Fibroblast of pulmonary artery (primary cell): ENCODE measurements at regions not wholly inside any gene's neighbourhood (a gene's known extent, or its start where the extent isn't known, plus 50 kb on each side); places are given as distances from the start of the nearest gene placed in this dataset.

Experiments
- DNase-seq: peaks from one replicate; pipeline ENCODE4 v3.0.0-alpha.2; 2010; ENCODE audit warnings: low read depth
- H3K4me3 ChIP-seq: replicated peaks from 2 replicates; pipeline ENCODE4 v1.5.1; 2011; ENCODE audit warnings: low read depth, mild to moderate bottlenecking, control low read depth, low read length, moderate library complexity
- TF ChIP-seq, protein P1 (sequence below): IDR thresholded peaks from 2 replicates; pipeline ENCODE4 v1.5.1; 2011; ENCODE audit warnings: mild to moderate bottlenecking, control low read depth, low read length, inconsistent platforms; ENCODE audit errors: missing control alignments

DNA sequence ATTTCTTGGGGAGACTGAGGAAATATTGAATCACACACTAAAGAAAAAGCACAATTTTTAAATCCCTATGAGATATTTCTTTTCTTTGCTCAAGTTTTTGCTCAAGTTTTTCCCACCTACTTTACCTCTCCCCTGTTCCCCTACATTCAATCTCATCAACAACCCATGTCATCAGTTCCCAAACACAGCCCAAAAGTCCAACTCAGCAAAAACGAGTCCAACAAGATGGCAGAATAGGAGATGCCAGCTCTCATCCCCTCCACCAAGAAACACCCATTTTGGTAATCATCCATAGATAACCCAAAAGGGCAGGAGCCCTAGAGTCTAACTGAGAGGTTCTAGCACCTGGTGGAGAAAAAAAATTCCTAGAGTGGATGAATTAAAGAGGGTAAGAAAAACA, 152.5 kb upstream of the GHITM start:
- TF ChIP-seq, protein P1, sequence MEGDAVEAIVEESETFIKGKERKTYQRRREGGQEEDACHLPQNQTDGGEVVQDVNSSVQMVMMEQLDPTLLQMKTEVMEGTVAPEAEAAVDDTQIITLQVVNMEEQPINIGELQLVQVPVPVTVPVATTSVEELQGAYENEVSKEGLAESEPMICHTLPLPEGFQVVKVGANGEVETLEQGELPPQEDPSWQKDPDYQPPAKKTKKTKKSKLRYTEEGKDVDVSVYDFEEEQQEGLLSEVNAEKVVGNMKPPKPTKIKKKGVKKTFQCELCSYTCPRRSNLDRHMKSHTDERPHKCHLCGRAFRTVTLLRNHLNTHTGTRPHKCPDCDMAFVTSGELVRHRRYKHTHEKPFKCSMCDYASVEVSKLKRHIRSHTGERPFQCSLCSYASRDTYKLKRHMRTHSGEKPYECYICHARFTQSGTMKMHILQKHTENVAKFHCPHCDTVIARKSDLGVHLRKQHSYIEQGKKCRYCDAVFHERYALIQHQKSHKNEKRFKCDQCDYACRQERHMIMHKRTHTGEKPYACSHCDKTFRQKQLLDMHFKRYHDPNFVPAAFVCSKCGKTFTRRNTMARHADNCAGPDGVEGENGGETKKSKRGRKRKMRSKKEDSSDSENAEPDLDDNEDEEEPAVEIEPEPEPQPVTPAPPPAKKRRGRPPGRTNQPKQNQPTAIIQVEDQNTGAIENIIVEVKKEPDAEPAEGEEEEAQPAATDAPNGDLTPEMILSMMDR: no peak
- DNase-seq: no peak
- no peak overlapping the region for H3K4me3 ChIP-seq

DNA sequence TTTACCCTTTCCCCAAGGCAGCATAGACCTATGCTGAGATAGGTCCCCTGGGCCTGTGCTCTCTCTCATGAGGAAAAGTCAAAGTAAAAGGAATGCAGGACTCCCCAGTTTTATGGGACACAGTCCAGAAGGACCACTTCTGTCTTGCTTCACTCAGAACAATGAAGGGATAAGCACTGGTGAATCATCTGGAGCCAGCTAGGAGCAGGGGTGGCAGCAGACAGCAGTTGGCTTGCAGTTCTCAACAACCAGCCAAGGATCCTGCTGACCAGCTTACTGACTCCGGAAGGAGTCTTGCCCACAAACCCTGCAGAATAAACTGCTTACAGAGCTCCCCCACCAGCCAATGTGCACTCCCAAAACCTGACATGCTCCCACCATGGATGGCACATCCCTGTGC, 152.1 kb upstream of the GHITM start:
- H3K4me3 ChIP-seq: no peak overlapping the region
- DNase-seq: peak; percentile 13
- TF ChIP-seq, protein P1: no peak

- DNase-seq: no peak
- no peak overlapping the region for H3K4me3 ChIP-seq
- TF ChIP-seq, protein P1: no peak
These were observed 150.9 kb upstream of the GHITM start for GRCh38 chr10:83988435-83988834.

DNA sequence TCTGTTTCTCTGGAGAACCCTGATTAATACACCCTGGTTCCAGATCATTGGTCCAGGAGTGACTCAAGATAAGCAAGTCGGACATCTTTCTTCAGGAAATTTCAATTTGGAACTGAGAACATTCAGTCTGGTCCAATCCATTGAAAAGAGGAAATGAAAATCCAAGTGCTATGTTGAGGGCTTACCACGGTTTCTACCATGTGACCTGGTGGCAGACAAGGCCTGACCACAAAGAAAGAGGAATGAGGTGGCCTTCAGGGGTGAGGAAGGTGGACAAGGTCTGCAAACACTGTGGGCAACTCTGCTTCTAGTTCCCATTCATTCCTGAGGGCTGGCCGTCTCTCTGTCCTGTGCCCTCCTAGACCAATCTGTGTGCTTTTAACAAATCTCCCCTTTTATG, 149.2 kb upstream of the GHITM start:
- TF ChIP-seq, protein P1: no peak
- no peak for DNase-seq
- no peak overlapping the region for H3K4me3 ChIP-seq

DNA sequence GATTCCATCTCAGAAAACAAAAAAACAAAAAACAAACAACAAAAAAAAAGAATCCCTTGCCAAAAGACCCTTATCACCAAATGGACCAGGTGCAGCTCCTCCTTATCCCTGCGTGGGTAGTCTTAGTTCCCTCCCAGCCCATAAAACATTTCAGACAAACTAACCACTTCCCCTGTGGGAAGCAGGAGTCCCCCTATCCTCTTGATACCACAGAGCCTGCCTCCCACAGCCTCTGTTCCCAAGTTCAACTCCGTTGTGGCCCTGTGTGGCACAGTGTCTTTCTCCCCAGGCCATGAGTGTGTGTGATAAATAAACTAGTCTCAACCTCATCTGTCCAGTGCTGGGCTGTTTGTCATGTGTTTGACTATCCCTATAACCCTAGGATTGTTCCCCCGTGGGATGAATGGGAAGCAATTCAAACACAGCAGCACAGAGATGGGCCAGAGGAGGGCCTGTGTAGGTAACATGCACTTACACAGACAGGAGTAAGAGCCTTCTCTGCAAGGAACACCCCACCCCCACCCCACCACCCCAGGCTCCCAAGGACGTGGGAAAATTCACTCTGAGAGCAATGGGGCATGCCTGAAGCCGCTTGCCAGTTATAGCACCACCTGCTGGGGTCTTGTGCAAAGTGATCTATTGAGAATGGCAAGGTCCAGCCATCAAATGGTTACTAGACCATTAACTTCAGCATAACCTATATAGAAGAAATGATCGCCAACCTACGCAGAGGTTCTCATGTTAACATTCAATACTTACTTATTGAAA, 147.1 kb upstream of the GHITM start:
- TF ChIP-seq, protein P1: peak; percentile 25
- H3K4me3 ChIP-seq: no peak overlapping the region
- peak; percentile 13 for DNase-seq

GRCh38 chr10:83994325-83994724, 145.0 kb upstream of the GHITM start:
- no peak overlapping the region for H3K4me3 ChIP-seq
- TF ChIP-seq, protein P1: no peak
- DNase-seq: no peak
